ENCODE measurements at regions not wholly inside any gene's neighbourhood (a gene's known extent, or its start where the extent isn't known, plus 50 kb on each side); places are given as distances from the start of the nearest gene placed in this dataset.

DNA sequence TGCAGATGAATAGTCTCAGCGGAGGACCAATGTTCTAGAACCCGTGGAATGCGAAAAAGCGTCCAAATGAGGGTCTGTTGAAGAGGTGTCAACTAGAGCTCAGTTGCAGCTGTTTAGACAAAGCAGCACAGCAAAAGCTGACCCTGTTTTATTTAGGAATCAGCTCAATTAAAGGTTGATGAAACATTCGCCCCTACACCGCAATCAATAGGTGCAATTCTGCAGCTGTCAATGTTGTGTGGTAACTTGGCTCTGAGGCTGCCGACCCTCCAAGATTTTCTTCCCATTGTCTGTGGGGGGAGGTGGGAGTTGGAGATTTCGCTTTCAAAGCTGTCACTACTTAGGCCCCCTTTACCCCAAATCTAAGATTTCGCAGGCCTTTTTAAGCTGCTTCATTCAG lies 330.0 kb downstream of the ETAA1 start:
- H3K4me1 Mint-ChIP-seq (ENCODE audit: low read depth): no peaks in the 10 kb centered on the region
- no peak overlapping the region for H3K4me3 Mint-ChIP-seq
- intact Hi-C loops (cut with micrococcal nuclease): no loop called here
- no peak overlapping the region for H3K27ac Mint-ChIP-seq
- DNase-seq (ENCODE audit: low spot score): no peak
- H3K36me3 Mint-ChIP-seq (ENCODE audit: low read depth): no peaks in the 10 kb centered on the region
- no peaks in the 10 kb centered on the region for H3K9me3 Mint-ChIP-seq
- H3K27me3 Mint-ChIP-seq (ENCODE audit: insufficient read depth): no peaks in the 10 kb centered on the region

DNA sequence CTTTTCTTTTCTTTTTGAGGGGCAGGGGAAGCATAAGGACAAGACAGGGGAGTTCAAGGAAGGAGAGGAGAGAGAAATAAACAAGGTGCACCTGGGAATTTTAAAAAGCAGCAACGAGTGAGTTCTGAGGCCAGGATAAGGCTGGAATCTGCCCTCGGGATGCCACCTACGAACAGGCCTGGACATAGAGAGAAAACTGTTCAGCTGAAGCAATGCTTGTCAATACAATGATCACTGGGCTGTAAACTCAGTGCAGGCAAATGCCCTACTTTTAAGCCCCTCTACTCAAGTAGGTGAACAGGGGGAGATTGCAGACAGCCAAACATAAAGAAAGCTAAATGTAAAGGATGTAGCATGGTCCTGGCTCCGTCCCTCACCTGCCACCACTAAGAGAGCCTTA lies 330.5 kb downstream of the ETAA1 start:
- no peaks in the 10 kb centered on the region for H3K9me3 Mint-ChIP-seq
- no peak overlapping the region for H3K27ac Mint-ChIP-seq
- intact Hi-C loops (cut with micrococcal nuclease): no loop called here
- no peaks in the 10 kb centered on the region for H3K4me1 Mint-ChIP-seq (ENCODE audit: low read depth)
- H3K36me3 Mint-ChIP-seq (ENCODE audit: low read depth): no peaks in the 10 kb centered on the region
- DNase-seq (ENCODE audit: low spot score): no peak
- H3K4me3 Mint-ChIP-seq: no peak overlapping the region
- H3K27me3 Mint-ChIP-seq (ENCODE audit: insufficient read depth): no peaks in the 10 kb centered on the region

DNA sequence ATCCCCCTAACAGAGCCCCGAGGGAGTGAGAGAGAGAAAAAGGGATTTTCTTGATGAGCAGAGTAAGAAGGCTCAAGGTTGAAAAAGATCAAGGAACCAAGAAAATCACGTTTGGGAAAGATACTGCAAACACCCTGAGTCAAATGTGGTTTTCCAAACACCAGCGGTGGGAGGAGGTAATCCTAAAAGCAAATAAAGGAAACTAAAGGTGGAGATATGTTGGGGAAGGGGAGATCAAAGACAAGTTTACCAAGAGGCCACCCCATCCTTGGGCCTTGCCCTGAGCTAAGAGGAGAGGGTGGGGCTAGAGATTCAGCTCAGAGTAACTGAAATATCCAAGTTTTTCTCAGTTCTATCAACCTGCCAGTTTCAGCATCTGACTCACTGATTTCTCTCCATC lies 332.3 kb downstream of the ETAA1 start:
- Mint-ChIP-seq H3K36me3 (ENCODE audit: low read depth) (no peaks in the 10 kb centered on the region), H3K9me3 (no peaks in the 10 kb centered on the region), H3K4me1 (ENCODE audit: low read depth) (no peaks in the 10 kb centered on the region), H3K27me3 (ENCODE audit: insufficient read depth) (no peaks in the 10 kb centered on the region), H3K27ac (no peak overlapping the region), H3K4me3 (no peak overlapping the region)
- intact Hi-C loops (cut with micrococcal nuclease): no loop called here
- no peak for DNase-seq (ENCODE audit: low spot score)

DNA sequence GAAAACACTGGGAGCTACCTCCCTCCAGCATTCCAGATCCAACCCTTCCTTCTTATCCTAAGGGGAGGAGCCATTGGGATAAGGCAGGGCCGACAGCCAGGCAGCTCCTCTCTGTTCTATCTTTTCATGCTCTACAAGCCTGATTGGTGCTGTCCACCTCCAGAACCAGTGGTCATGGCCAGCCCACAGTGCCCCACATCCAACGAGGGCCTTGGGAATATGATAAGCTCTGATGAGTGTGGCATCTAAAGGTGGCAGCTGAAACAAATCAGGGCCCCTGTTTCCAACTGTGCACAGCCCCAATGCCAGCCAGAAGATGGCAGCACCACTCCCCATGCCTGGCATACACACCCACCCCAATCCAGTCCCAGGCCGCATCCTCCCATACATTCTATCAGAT lies 329.3 kb downstream of the C1D start:
- Mint-ChIP-seq H3K9me3 (no peaks in the 10 kb centered on the region), H3K27ac (no peak overlapping the region), H3K36me3 (ENCODE audit: low read depth) (no peaks in the 10 kb centered on the region), H3K4me3 (no peak overlapping the region), H3K27me3 (ENCODE audit: insufficient read depth) (no peaks in the 10 kb centered on the region), H3K4me1 (ENCODE audit: low read depth) (no peaks in the 10 kb centered on the region)
- no peak for DNase-seq (ENCODE audit: low spot score)
- intact Hi-C loops (cut with micrococcal nuclease): no loop called here

DNA sequence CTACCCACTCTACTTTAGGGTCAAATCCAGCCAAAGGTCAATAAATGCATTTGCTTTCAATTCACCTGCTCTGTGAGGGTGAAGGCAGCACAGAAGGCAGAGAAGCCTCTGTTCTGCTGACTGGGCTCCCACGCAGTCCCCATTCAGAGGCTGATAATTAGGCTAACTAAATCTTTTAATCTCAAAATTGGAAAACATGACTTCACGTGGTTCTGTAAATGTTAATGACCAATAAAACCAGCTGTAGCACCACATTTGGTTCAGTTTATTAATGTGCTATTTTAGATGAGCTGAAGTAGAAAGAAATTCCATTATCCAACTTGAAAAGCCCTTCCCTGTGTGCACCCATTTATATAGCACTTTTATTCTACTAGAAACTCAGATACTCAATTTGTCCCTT lies 310.6 kb downstream of the C1D start:
- Mint-ChIP-seq H3K27ac (no peak overlapping the region), H3K27me3 (ENCODE audit: insufficient read depth) (peaks cover 3% of the 10 kb centered on the region), H3K4me3 (no peak overlapping the region), H3K9me3 (no peaks in the 10 kb centered on the region), H3K36me3 (ENCODE audit: low read depth) (no peaks in the 10 kb centered on the region), H3K4me1 (ENCODE audit: low read depth) (no peaks in the 10 kb centered on the region)
- intact Hi-C loops (cut with micrococcal nuclease): no loop called here
- DNase-seq (ENCODE audit: low spot score): no peak

DNA sequence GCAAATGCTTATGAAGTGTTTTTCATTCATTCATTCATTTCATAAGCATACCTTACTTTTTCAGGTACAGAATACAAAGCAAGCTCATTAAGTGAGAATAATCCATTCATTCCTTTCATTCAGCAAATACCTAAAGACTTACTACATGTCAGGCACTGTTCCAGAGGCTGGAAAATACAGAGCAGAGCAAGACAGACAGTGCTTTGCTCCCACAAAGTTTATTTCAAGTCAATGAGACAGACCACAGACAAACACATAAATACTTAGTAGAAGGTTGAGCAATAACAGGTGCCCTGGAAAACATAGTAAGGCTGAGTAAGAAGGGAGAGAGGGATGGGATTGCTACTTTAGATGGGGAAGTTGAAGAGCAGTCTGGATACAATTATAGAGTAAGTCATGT lies 309.8 kb downstream of the C1D start:
- DNase-seq (ENCODE audit: low spot score): no peak
- H3K27me3 Mint-ChIP-seq (ENCODE audit: insufficient read depth): peaks cover 3% of the 10 kb centered on the region
- no peaks in the 10 kb centered on the region for H3K36me3 Mint-ChIP-seq (ENCODE audit: low read depth)
- H3K4me3 Mint-ChIP-seq: no peak overlapping the region
- H3K4me1 Mint-ChIP-seq (ENCODE audit: low read depth): no peaks in the 10 kb centered on the region
- H3K27ac Mint-ChIP-seq: no peak overlapping the region
- no peaks in the 10 kb centered on the region for H3K9me3 Mint-ChIP-seq
- intact Hi-C loops (cut with micrococcal nuclease): no loop called here

DNA sequence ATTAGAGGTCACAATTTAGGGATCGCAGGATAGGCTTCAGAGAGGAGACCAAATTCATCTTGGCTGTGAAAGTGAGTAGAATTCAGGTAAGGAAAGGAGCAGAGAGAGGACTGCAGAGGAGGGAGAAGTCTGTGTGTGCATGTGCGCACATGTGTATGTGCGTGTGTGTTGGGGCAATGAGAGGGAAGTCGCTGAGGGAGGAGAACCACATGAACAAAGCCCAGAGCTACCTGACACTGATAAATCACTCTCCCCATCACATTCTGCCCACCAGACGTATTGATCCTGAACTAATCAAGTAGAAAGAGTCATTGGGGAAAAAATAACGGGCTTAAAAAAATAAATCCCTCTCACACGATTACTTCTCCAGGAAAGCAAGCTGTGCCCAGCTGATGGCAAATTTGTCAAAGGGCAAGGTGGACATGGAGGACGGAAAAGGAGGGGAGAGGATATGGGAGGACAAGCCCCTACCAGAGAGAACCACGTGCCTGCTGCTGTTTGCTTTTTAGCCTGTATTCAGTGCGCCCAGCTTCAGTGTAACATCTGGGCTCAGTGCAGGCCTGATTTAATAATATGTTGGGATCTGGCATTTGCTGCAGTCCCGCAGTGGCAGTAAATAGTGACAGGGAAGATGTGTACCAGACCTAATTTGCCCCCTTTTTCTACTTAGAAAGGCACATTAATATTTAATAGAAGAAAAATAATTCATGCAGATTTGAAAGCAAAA lies 307.5 kb downstream of the C1D start:
- intact Hi-C loops (cut with micrococcal nuclease): no loop called here
- no peak overlapping the region for H3K4me3 Mint-ChIP-seq

DNA sequence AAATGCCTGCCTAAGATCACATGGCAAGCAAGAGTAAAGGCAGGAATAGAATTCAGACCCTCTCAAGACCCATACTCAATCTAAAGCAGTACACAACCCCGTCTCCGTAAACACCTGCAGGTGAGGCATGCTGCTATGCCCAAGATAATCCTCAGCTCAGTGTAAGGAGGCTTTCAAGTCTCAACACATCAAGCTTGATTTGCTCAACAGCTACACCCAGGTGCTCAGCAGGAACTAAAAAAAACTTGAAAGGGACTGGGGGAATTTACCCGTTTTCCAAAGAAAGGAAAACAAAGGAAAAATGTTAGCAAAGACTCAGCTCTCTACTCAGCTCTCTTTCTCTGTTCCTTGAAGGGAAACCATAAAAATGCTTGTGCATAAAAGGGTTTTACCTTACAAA lies 301.8 kb downstream of the C1D start:
- DNase-seq (ENCODE audit: low spot score): no peak
- Mint-ChIP-seq H3K4me1 (ENCODE audit: low read depth) (no peaks in the 10 kb centered on the region), H3K4me3 (no peak overlapping the region), H3K27me3 (ENCODE audit: insufficient read depth) (peaks cover 3% of the 10 kb centered on the region), H3K9me3 (no peaks in the 10 kb centered on the region), H3K36me3 (ENCODE audit: low read depth) (no peaks in the 10 kb centered on the region), H3K27ac (no peak overlapping the region)
- intact Hi-C loops (cut with micrococcal nuclease): no loop called here

More for the DNA sequence above, 307.5 kb downstream of the C1D start:
- Mint-ChIP-seq H3K9me3 (no peaks in the 10 kb centered on the region), H3K27me3 (ENCODE audit: insufficient read depth) (peaks cover 3% of the 10 kb centered on the region), H3K36me3 (ENCODE audit: low read depth) (no peaks in the 10 kb centered on the region), H3K4me1 (ENCODE audit: low read depth) (no peaks in the 10 kb centered on the region), H3K27ac (no peak overlapping the region)
- no peak for DNase-seq (ENCODE audit: low spot score)

DNA sequence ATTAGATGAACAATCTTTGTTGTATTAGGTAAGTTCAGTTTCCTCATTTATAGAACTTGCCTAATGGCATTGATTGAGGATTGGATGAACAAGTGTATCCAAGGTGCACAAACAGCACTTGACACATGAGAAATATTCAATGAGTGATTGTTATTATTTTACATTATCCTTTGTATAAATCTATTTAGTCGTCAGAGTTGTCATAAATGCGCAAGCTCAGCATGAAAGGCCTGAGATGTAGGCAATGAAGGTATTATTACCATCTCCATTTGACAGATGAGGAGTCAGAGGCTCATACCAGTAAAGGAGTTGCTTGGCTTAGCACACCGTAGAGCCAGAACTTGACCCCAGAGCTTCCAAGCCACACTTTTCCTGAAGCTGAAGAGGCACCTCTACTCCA lies 291.4 kb downstream of the C1D start:
- intact Hi-C loops (cut with micrococcal nuclease): no loop called here
- Mint-ChIP-seq H3K4me1 (ENCODE audit: low read depth) (no peaks in the 10 kb centered on the region), H3K27ac (no peak overlapping the region), H3K9me3 (no peaks in the 10 kb centered on the region), H3K36me3 (ENCODE audit: low read depth) (no peaks in the 10 kb centered on the region), H3K4me3 (no peak overlapping the region), H3K27me3 (ENCODE audit: insufficient read depth) (peaks cover 1% of the 10 kb centered on the region)
- DNase-seq (ENCODE audit: low spot score): no peak

DNA sequence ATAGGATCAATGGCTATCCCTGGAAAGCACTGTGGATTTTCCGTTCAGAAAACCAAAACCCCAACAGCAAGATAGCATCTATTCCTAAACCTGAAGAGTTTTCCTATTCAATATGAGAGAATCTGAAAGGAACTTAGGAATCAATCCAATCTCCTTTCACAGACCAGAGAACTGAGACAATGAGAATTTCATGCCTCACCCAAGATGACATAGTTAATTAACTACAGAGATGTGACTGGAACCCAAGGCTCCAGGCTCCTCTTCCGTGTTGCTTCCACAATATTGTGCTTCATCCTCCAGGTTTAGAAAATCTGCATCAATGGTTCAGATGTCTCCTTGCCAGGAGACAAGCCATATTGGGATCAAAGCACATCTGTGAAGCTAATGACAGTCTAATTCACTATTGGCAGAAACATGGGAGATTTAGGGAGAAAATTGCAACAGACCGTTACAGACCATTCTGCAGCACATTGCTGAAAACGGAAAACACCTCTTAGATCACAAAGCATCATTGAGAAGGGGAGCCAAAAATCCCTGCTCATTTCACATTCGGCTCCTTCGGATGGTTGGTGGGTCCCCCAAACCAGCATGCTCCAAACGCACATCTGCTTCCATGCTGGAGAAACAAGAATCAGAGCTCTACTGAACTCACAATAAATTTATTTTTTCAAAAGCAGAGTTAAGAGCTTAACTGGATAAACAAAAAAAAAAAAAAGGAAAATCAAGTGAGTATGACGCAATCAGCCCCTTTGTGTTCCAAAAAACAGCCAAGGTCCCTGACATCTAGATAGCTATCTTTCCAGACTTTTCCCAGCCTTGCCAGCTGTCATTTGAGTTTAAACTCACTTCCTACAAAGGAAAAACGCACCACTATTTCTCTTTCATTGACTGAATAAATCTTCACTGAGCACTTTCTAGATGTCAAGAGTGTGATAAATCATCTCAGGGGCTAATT lies 290.3 kb downstream of the C1D start:
- Mint-ChIP-seq H3K36me3 (ENCODE audit: low read depth) (no peaks in the 10 kb centered on the region), H3K27me3 (ENCODE audit: insufficient read depth) (peaks cover 1% of the 10 kb centered on the region), H3K9me3 (no peaks in the 10 kb centered on the region), H3K4me3 (no peak overlapping the region), H3K4me1 (ENCODE audit: low read depth) (no peaks in the 10 kb centered on the region), H3K27ac (no peak overlapping the region)
- DNase-seq (ENCODE audit: low spot score): no peak
- intact Hi-C loops (cut with micrococcal nuclease): no loop called here

DNA sequence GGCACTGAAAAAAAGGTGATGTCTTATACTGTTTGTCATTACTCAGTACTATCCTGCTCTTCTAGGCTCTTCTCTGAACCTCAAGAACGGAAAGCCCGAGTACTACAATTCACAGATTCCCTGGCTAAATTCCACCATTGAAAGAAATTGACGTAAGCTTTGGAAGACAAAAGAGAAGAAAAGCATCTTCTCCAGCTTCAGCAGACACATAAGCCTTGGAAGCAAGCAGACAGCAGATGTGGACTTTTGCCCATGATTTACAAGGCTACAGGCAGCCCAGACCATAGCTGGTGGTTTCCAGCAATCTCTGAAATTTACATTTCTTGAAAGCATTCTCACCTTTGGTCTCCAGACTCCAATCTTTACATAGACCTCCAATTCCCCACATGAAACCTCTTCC lies 289.0 kb downstream of the C1D start:
- no peak overlapping the region for H3K4me3 Mint-ChIP-seq
- H3K27me3 Mint-ChIP-seq (ENCODE audit: insufficient read depth): no peaks in the 10 kb centered on the region
- no peaks in the 10 kb centered on the region for H3K9me3 Mint-ChIP-seq
- no peaks in the 10 kb centered on the region for H3K36me3 Mint-ChIP-seq (ENCODE audit: low read depth)
- no peaks in the 10 kb centered on the region for H3K4me1 Mint-ChIP-seq (ENCODE audit: low read depth)
- intact Hi-C loops (cut with micrococcal nuclease): no loop called here
- DNase-seq (ENCODE audit: low spot score): no peak
- no peak overlapping the region for H3K27ac Mint-ChIP-seq

DNA sequence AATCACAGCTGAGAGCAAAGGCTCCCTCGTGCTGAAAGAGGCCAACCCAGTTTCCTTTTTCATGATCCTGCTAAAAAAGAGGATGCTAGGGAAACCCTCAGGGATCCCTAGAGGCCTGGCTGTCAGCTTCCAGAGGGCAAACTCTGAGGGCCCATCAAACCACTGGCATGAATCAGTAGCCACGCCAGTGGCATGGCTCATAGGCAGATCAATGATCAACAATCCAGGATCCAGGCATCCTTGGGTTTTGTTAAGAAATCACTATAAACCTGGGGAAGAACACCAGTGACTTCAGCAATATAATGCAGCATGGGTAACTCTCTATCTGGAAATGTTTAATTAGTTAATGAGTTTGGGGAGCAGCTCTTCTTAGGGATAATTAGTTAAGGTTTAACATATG lies 286.5 kb downstream of the C1D start:
- no peaks in the 10 kb centered on the region for H3K36me3 Mint-ChIP-seq (ENCODE audit: low read depth)
- peaks cover 3% of the 10 kb centered on the region for H3K27me3 Mint-ChIP-seq (ENCODE audit: insufficient read depth)
- intact Hi-C loops (cut with micrococcal nuclease): no loop called here
- H3K4me3 Mint-ChIP-seq: no peak overlapping the region
- no peak for DNase-seq (ENCODE audit: low spot score)
- no peaks in the 10 kb centered on the region for H3K9me3 Mint-ChIP-seq
- no peak overlapping the region for H3K27ac Mint-ChIP-seq
- no peaks in the 10 kb centered on the region for H3K4me1 Mint-ChIP-seq (ENCODE audit: low read depth)

DNA sequence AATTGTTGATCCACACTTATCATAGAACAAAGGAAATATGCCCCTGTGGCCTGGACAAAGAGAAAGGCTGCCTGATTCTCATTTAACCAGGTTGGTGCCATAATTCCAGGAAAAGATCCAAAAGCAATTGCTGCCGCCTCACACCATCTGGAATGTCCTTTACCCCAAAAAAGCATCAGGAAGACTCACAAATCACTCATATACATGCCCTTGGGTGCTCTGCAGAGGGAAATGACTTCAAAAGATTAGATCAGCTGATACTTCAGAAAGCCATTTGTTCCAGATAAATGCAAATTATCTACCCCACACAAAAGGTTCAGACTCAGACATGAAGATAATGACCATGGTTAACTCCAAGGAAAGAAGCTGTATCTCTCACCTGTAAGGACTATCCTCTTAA lies 285.8 kb downstream of the C1D start:
- Mint-ChIP-seq H3K4me1 (ENCODE audit: low read depth) (no peaks in the 10 kb centered on the region), H3K27ac (no peak overlapping the region), H3K4me3 (no peak overlapping the region), H3K36me3 (ENCODE audit: low read depth) (no peaks in the 10 kb centered on the region), H3K27me3 (ENCODE audit: insufficient read depth) (peaks cover 3% of the 10 kb centered on the region), H3K9me3 (no peaks in the 10 kb centered on the region)
- intact Hi-C loops (cut with micrococcal nuclease): no loop called here
- no peak for DNase-seq (ENCODE audit: low spot score)

All from activated T-helper 1 cell treated with anti-CD3 and anti-CD28 coated beads, Interleukin-12 subunit alpha, Interleukin-12 subunit beta, Interleukin-2, Interleukin-4 antibody, amounts not matched to agents 30 ng/mL and 10 ng/mL and 1 ng/mL, durations not matched to agents 14 hours and 24 hours and 36 hours (primary cell).